GM19324 (cell line): ENCODE measurements at regions not wholly inside any gene's neighbourhood (a gene's known extent, or its start where the extent isn't known, plus 50 kb on each side); places are given as distances from the start of the nearest gene placed in this dataset.
"Not testable (repeated sequence)": the region's sequence is repeated elsewhere in the genome, so short reads cannot be mapped to it uniquely, and the experiment has no call there.

Experiments used
- ATAC-seq: cut with Tn5 transposase; IDR thresholded peaks from one replicate; pipeline ENCODE4 v1.9.1; 2021; ENCODE audit warnings: mild to moderate bottlenecking, moderate library complexity; ENCODE audit not compliant: unreplicated experiment, low FRiP score

- not testable (repeated sequence) for ATAC-seq
These were observed 407.2 kb downstream of the PSAT1 start for GRCh38 chr9:78704153-78704552.

DNA sequence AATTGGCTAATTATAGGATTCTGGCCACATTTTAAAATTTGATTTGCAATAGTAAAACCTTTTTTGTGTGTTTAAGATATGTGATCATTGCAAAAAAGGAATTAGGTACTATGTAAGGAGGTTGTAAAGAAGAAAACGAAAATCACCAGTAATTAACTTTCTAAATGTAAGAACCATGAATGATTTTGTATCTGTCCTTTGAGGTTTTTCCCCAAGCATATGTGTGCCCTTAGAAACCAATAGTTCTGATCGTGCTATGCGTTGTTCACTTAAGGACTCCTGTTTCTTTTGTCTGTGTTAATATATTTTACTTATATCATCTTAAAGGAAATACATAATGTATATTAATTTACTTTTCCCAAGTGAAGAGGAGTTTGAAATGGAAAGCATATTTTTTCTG is 410.2 kb downstream of the PSAT1 start:
- peak; percentile 29 for ATAC-seq

DNA sequence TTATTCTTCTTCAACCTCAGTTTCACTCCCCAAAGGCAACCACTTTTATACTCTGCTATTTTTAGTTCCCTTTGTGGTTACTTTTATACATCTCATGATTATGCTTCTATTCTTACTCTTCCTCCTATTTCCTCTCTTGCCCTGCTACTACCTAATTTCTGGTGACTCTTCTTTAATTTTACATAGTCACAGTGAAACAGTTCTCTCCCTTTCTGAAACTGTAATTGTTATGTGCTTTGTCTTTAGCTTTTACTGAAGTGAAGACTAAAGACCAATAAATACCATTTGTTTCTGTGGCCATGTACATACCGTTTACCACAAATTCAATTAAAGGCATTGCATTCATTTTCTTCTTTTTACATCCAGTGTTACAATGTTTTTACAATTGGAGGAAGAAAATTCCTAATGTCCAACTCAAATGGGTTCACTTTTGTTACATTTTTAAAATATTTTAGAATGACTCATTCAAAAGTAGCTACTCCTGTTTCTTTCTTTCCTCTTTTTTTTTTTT is 410.6 kb downstream of the PSAT1 start:
- ATAC-seq, result peak; percentile 57

GRCh38 chr9:78712903-78713613 is 416.1 kb downstream of the PSAT1 start:
- no peak for ATAC-seq

- no peak for ATAC-seq
These were observed 416.9 kb downstream of the PSAT1 start for GRCh38 chr9:78713614-78714405.

- no peak for ATAC-seq
These were observed 417.7 kb downstream of the PSAT1 start for GRCh38 chr9:78714576-78714975.

- ATAC-seq, result not testable (repeated sequence)
These were observed 422.1 kb downstream of the PSAT1 start for GRCh38 chr9:78719029-78719428.

DNA sequence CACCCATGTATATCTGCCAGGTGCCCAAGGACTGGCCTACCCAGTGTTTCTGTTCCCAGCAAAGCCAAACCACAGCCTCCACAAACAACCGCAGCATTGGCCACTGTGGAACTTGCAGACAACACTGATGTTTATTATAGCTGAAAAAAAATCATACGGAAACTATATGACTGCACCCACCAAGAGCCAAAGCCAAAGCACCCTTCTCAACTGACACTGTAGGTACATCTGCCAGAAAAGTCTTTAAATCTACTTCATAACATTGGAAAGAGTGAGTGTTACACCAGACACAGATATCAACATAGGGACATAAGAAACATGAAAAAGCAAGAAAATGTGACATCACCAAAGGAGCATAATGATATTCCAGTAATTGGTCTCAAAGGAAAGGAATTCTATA is 428.0 kb downstream of the PSAT1 start:
- no peak for ATAC-seq

DNA sequence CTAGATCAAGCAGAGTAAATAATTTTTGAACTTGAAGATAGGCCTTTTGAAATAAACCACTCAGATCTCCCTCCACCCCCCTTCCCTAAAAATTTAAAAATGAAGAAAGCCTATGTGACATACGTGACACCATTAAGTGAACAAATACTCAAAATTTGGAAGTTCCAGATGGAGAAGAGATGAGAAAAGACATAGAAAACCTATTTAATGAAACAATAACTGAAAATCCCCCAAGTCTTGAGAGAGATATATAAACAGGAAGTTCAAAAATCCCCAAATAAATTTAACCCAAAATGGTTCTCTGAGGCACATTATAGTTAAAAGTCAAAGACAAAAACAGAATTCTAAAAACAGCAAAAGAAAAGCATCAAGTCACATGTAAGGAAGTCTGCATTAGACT is 428.6 kb downstream of the PSAT1 start:
- ATAC-seq, result no peak

GRCh38 chr9:78745331-78745730 is 448.4 kb downstream of the PSAT1 start:
- no peak for ATAC-seq

- ATAC-seq, result no peak
These were observed 449.1 kb downstream of the PSAT1 start for GRCh38 chr9:78746010-78746409.

DNA sequence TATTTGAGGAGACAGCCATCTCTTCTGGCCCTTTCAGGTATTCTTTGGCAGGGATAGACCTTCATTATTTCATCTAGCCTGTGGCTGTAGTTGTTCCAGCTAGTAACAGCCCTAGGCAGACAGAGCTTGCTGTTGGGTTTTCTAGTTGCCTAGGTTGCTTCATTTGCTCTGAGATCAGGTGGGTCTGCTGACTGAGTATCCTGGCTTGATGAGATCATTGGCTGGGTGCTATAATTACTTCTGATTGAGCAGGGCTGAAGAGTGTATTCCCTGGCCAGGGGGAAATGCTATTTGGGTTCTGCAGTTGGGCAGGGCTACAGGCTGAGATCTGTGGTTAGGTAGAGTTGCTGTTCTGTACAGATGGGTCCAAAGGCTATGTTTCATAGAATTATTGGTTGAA is 456.1 kb downstream of the PSAT1 start:
- no peak for ATAC-seq

GRCh38 chr9:78756813-78757510 is 460.0 kb downstream of the PSAT1 start:
- peak; percentile 50 for ATAC-seq

DNA sequence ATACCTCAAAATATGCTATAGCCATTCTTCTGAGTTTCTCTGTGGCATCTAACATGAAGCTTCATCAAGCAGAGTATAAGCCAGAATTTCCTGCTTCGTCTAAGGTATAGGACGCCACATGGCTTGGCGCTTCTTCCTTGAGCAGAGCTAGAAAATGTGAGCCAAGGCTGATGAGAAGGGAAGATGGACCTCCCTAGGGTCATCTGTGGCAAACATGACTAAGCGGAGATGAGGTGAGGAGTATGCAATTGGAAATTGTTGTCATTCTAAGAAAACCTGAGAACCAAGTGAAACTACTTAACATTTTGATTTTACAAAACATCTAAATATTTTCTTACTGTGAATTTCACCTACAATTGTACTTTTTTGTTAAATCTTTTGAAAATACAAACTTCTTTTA is 466.5 kb downstream of the PSAT1 start:
- no peak for ATAC-seq

- ATAC-seq, result no peak
These were observed 468.9 kb downstream of the PSAT1 start for GRCh38 chr9:78765861-78766260.

DNA sequence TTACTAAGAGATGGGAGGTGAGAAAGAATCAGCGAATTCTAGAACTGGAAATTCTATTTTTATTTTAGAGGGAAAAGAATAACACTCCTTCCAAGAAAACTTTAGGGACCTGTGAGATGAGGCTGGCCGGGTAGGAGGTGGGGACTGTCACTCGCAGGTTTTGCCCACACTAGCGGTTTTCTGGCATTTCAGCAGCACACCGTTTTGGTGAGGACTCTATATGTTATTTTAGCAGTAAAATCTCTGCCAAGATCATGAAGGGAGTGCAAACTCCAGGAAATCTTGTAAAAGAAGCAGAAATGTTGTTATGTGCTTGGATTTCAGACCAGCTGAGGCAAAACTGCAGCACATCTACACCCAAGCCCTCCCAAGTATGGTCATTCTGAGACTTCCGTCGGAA is 470.6 kb downstream of the PSAT1 start:
- ATAC-seq, result no peak

- no peak for ATAC-seq
These were observed 472.8 kb downstream of the PSAT1 start for GRCh38 chr9:78769690-78770089.

DNA sequence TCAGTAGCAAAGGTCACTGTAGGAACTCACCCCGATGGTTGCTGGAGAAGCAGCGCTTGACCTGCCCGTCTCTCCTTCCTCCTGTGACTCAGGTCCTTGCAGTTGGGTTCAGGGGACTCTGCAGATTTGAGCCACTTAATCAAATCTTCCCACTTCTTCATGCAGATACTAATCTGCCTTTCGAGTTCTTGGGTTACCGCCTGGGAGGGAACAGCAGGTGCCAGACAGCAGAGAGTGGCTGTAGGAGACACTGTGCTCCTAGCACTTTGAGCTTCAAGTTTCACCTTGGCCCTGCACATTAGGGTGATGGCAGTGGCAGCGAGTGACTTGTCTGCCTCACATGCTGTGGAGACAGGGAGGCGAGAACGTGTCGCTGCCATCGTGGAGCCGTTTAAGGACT is 478.3 kb downstream of the PSAT1 start:
- no peak for ATAC-seq

GRCh38 chr9:78775696-78776295 is 478.9 kb downstream of the PSAT1 start:
- no peak for ATAC-seq

- ATAC-seq, result no peak
These were observed 480.8 kb downstream of the PSAT1 start for GRCh38 chr9:78777747-78778146.

- ATAC-seq, result no peak
These were observed 481.4 kb downstream of the PSAT1 start for GRCh38 chr9:78778318-78778717.
